ENCODE measurements at regions not wholly inside any gene's neighbourhood (a gene's known extent, or its start where the extent isn't known, plus 50 kb on each side); places are given as distances from the start of the nearest gene placed in this dataset.

- no peak for TF ChIP-seq CTCF (conservative IDR thresholded peaks at IDR 0.05; ENCODE audit: low read depth, low read length)
- no peak for TF ChIP-seq EZH2 (IDR thresholded peaks at IDR 0.05; ENCODE audit: borderline replicate concordance, low read depth, low read length, poor library complexity, severe bottlenecking)
These were observed 118.8 kb upstream of the GYPA start for GRCh38 chr4:144259285-144259684.
